T47D (cell line): ENCODE measurements at regions not wholly inside any gene's neighbourhood (a gene's known extent, or its start where the extent isn't known, plus 50 kb on each side); places are given as distances from the start of the nearest gene placed in this dataset.
A peak's percentile ranks its signal among the peaks of the same experiment; 100 is the strongest.

Experiments used
- DNase-seq, 2 experiments: peaks; one replicate each; pipeline versions ENCODE4 v3.0.0 to v3.0.0-alpha.2; 2011 to 2012; ENCODE audit warnings: low read depth in 1 of 2, low spot score in 1 of 2
- JUND ChIP-seq: IDR thresholded peaks from 2 replicates; pipeline ENCODE4 v1.6.1; 2012; ENCODE audit warnings: low read depth
- in situ Hi-C: cut with HindIII; loops from 2 replicates; pipeline ENCODE4 v1.10.0; 2016; ENCODE audit warnings: low sequenced_read_pairs, low pct_unique_long_range_greater_than_20kb

DNA sequence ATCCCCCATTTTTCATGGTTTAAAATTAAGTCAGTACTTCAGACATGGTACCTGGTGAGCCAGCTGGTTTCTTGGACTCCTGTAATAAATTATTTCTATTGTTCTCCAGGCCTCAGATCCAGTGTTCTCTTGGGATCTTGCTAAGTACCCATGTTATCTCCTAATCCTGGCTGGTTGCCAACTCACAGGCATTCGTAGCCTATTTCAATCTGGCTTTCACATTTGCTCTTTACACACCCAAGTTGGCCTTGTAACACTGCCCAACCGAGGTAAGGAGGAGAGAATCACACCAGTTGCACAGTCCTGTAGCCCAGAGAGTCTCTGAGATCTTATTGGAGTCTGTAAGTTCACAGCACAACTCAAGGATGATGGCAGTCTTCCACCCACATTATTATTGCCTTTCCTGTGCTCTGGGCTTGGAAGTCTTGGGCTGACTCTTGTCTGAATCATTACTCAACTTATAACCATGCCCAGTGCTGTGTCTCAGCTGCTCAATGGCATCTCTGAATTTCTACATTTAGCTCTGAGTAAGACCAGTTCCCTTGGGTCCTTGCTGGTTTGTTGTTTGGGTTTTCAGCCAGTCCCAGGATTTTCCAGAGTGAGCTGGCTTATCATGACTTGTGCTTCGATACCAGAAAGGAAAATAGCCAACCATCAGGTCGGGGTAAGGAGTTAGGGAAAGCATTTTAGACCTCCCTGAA is 76.6 kb upstream of the KLF12 start:
- DNase-seq: no peak
- in situ Hi-C loops: no loop called here
- no peak for TF ChIP-seq JUND

DNA sequence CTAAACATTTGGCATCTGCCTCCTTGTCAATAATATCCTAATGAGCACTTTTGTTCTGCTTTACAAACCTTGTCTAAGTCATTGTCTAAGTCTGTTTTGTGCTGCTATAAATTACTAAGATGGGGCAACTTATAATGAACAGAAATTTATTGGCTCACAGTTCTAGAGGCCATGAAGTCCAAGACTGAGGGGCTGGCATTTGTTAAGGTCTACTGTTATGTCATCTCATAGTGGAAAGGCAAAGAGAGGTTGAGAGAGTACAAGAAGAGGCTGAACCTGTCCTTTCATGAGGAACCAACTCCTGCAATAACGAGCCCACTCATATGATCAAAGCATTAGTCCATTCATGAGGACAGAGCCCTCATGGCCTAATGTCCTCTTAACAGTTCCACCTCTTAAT is 72.7 kb upstream of the KLF12 start:
- no peak for DNase-seq
- TF ChIP-seq JUND: no peak
- in situ Hi-C loops: no loop called here

DNA sequence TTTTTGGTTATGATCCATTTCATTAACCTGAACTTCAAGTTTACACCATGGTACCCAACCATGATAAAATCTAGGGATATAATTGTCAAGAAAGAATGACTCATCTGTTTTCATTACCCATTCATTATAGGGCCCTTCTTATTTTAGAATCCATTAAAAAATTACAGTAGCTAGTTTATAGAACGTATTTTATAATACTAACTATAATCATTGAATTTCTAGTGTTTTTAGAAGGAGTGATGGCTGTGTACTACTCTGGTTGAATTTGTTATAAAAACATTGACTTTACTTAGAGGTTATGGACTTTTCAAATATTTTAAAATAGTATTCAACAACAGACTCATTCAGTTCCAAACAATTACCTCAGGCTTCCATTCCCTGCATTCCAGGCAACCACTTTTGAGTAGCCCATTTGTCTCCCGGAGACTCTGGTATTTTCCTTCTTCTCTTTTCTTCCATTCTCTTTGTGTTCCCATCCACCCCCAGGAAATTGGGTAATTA is 71.9 kb upstream of the KLF12 start:
- peak in 1 of 2 experiments; percentile 2 for DNase-seq
- no peak for TF ChIP-seq JUND
- in situ Hi-C loops: no loop called here

- in situ Hi-C loops: no loop called here
- TF ChIP-seq JUND: no peak
- DNase-seq: no peak
Measured at GRCh38 chr13:74205313-74205690, 71.1 kb upstream of the KLF12 start.

DNA sequence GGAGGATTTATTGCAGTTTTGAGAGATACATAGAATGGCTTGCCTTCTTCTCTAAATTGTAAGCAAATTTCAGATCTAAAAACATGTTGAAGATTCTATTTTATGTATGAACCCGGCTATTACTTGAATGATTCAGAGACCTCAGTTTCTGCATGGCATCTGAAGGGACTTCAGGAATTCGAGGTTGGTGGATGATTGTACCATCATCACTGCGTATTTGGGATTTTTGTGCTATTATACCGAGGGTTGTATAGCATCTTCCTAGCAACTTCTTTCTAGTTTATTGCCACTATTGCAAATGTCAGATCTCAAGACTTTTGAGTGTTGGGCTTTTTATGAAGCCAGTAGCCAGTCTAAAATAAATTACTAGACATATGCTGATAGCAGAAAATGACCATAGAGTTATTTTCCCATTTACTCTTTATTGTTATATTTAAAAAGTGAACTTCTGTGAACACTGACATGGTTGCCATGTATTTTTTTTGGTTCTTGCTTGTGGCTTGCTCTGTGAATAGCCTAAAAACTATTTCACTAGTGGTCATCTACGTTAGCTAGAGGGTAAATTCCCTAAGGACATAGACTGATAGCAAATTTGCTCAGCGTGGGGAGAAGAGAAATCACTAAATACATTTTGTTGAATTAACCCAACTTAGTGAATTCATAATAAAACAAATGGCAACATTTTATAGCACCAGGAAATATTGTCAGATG is 70.6 kb upstream of the KLF12 start:
- no peak for TF ChIP-seq JUND
- in situ Hi-C loops: no loop called here
- DNase-seq: no peak

GRCh38 chr13:74203576-74203975 is 69.4 kb upstream of the KLF12 start:
- in situ Hi-C loops: no loop called here
- DNase-seq: peak in 1 of 2 experiments; percentile 26
- TF ChIP-seq JUND: no peak

GRCh38 chr13:74202129-74202813 is 68.1 kb upstream of the KLF12 start:
- in situ Hi-C loops: no loop called here
- no peak for DNase-seq
- TF ChIP-seq JUND: no peak

GRCh38 chr13:74201530-74201929 is 67.3 kb upstream of the KLF12 start:
- DNase-seq: no peak
- TF ChIP-seq JUND: no peak
- in situ Hi-C loops: no loop called here

DNA sequence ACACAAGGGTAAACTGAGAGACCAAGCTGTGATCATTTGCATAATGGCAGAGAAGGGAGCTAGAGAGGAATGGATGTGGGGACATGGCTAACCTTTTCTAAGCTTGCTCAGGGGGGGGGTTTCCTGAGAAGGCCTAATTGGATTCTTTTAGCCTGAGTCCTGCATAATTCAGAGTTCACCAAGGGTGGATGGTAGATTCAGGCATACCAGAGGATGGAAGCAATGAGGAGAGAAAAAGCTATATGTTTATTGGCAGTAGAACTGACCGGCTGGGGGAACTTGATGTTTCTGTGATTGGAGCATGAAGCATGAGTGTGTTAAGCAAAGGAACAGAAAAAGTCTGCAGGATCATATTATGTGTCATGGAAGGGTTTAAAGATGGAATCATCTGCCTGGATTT is 65.9 kb upstream of the KLF12 start:
- no peak for TF ChIP-seq JUND
- DNase-seq: no peak
- in situ Hi-C loops: no loop called here

DNA sequence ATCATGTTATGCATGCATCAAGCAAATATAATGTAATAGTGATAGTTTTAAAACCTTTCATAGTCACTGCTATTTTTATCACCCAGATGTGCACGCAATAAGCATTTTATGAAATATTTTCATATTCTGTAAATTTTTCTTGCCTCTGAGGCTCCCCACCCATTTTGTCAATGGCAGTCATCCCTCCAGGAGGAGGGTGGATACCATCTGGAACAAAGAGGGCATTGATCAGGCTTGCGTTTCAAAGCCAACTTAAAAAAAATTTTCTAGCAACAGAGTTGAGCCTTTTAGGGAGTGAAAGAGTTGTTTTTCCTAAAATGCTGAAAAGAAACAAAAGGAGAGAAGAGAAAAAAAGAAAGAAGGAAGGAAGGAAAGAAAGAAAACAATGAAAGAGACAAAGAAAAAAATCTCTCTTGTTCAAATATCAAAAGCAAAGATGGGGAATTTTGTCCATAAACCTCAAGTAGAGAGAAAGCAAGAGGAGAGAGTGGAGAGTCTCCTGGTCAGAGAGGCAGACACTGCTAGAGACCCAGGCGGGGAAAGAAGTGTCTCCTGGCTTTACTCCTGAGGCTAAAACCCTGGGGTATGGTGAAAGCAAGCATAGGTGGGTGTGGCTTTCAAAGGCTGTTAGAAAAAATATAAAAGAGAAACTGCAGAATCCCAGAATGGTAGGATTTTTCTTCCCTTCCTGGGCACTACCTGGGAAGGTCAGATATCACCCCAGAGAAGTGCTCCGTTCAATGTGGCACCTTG is 63.6 kb upstream of the KLF12 start:
- no peak for TF ChIP-seq JUND
- DNase-seq: no peak
- in situ Hi-C loops: no loop called here

GRCh38 chr13:74194846-74195245 is 60.6 kb upstream of the KLF12 start:
- in situ Hi-C loops: no loop called here
- no peak for DNase-seq
- no peak for TF ChIP-seq JUND

DNA sequence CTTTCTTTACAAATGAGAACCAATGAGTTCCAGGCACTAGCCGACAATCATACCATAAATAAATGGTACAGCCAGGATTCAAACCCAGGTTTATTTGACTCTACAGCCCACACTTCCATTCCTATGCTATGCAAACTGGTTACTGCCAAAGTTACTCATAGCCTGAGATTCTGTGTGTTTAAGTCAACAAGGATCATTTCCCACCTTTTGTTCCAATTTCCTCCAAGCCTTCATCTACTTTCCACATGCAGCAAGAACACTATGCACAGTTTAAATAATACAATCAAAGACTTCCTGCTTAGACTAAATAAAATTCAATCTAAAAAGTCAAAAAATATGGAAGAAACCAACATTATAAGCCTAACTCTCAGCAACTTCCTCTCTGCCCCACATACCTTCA is 59.2 kb upstream of the KLF12 start:
- no peak for DNase-seq
- in situ Hi-C loops: no loop called here
- TF ChIP-seq JUND: no peak
